Activated T-cell treated with anti-CD3 and anti-CD28 coated beads, Interleukin-2, amount 50 U/mL, for 4 hours (primary cell): ENCODE measurements at regions not wholly inside any gene's neighbourhood (a gene's known extent, or its start where the extent isn't known, plus 50 kb on each side); places are given as distances from the start of the nearest gene placed in this dataset.

Experiments used
- ATAC-seq, 2 donors: fragments of 200-7000 bp; cut with Tn5 transposase; one replicate each; pipeline ENCODE4 v1.10.0; 2021
- DNase-seq: peaks from one replicate; pipeline ENCODE4 v3.0.0-alpha.2; 2020
- H3K27me3 Mint-ChIP-seq: one replicate; pipeline ENCODE4 v1.8.0; 2021; ENCODE audit warnings: low read depth, mixed read lengths
- H3K36me3 Mint-ChIP-seq: one replicate; pipeline ENCODE4 v1.8.0; 2022; ENCODE audit warnings: mixed read lengths; ENCODE audit not compliant: insufficient read depth
- H3K4me1 Mint-ChIP-seq: one replicate; pipeline ENCODE4 v1.8.0; 2021; ENCODE audit warnings: low read depth, mixed read lengths
- H3K4me3 Mint-ChIP-seq: one replicate; pipeline ENCODE4 v1.8.0; 2021; ENCODE audit warnings: mild to moderate bottlenecking, moderate library complexity, mixed read lengths
- H3K9me3 Mint-ChIP-seq: one replicate; pipeline ENCODE4 v1.8.0; 2021; ENCODE audit warnings: mixed read lengths

- no peaks in the 10 kb centered on the region for H3K4me1 Mint-ChIP-seq
- H3K27me3 Mint-ChIP-seq, result no peaks in the 10 kb centered on the region
- H3K9me3 Mint-ChIP-seq, result peaks cover 34% of the 10 kb centered on the region
- DNase-seq (no peak), ATAC-seq (no peak)
- no peak overlapping the region for H3K4me3 Mint-ChIP-seq
- no peaks in the 10 kb centered on the region for H3K36me3 Mint-ChIP-seq
Observed at GRCh38 chr5:15206133-15206532, 293.8 kb upstream of the FBXL7 start.

- Mint-ChIP-seq H3K36me3 (no peaks in the 10 kb centered on the region), H3K4me3 (no peak overlapping the region), H3K27me3 (no peaks in the 10 kb centered on the region), H3K4me1 (no peaks in the 10 kb centered on the region), H3K9me3 (peaks cover 35% of the 10 kb centered on the region)
- no peak for DNase-seq
- no peak for ATAC-seq
Observed at GRCh38 chr5:15203376-15203775, 296.6 kb upstream of the FBXL7 start.

GRCh38 chr5:15191012-15191411 is 309.0 kb upstream of the FBXL7 start:
- Mint-ChIP-seq H3K4me1 (no peaks in the 10 kb centered on the region), H3K36me3 (no peaks in the 10 kb centered on the region), H3K4me3 (no peak overlapping the region), H3K9me3 (peaks cover 24% of the 10 kb centered on the region), H3K27me3 (no peaks in the 10 kb centered on the region)
- ATAC-seq (no peak), DNase-seq (no peak)

- H3K4me1 Mint-ChIP-seq, result no peaks in the 10 kb centered on the region
- peaks cover 19% of the 10 kb centered on the region for H3K9me3 Mint-ChIP-seq
- H3K27me3 Mint-ChIP-seq, result no peaks in the 10 kb centered on the region
- H3K36me3 Mint-ChIP-seq, result no peaks in the 10 kb centered on the region
- ATAC-seq (no peak), DNase-seq (no peak)
- H3K4me3 Mint-ChIP-seq, result no peak overlapping the region
Observed at GRCh38 chr5:15183520-15183919, 311.9 kb upstream of the ANKH start.

- H3K9me3 Mint-ChIP-seq, result peaks cover 40% of the 10 kb centered on the region
- H3K4me1 Mint-ChIP-seq, result no peaks in the 10 kb centered on the region
- no peaks in the 10 kb centered on the region for H3K27me3 Mint-ChIP-seq
- H3K4me3 Mint-ChIP-seq, result no peak overlapping the region
- DNase-seq (no peak), ATAC-seq (no peak)
- H3K36me3 Mint-ChIP-seq, result no peaks in the 10 kb centered on the region
Observed at GRCh38 chr5:15170173-15170572, 298.6 kb upstream of the ANKH start.

- peaks cover 46% of the 10 kb centered on the region for H3K9me3 Mint-ChIP-seq
- H3K36me3 Mint-ChIP-seq, result no peaks in the 10 kb centered on the region
- no peaks in the 10 kb centered on the region for H3K27me3 Mint-ChIP-seq
- ATAC-seq (no peak), DNase-seq (no peak)
- no peak overlapping the region for H3K4me3 Mint-ChIP-seq
- no peaks in the 10 kb centered on the region for H3K4me1 Mint-ChIP-seq
Observed at GRCh38 chr5:15168358-15168757, 296.8 kb upstream of the ANKH start.

GRCh38 chr5:15160091-15160490 is 288.5 kb upstream of the ANKH start:
- ATAC-seq, result no peak
- DNase-seq, result no peak
- Mint-ChIP-seq H3K9me3 (peaks cover 46% of the 10 kb centered on the region), H3K27me3 (no peaks in the 10 kb centered on the region), H3K4me3 (no peak overlapping the region), H3K36me3 (peaks cover 1% of the 10 kb centered on the region), H3K4me1 (no peaks in the 10 kb centered on the region)

- ATAC-seq, result no peak
- H3K9me3 Mint-ChIP-seq, result peaks cover 44% of the 10 kb centered on the region
- no peaks in the 10 kb centered on the region for H3K4me1 Mint-ChIP-seq
- peaks cover 1% of the 10 kb centered on the region for H3K36me3 Mint-ChIP-seq
- no peak overlapping the region for H3K4me3 Mint-ChIP-seq
- DNase-seq, result no peak
- H3K27me3 Mint-ChIP-seq, result no peaks in the 10 kb centered on the region
Observed at GRCh38 chr5:15159606-15160005, 288.0 kb upstream of the ANKH start.

GRCh38 chr5:15142458-15142857 is 270.9 kb upstream of the ANKH start:
- no peak for ATAC-seq
- Mint-ChIP-seq H3K27me3 (peaks cover 2% of the 10 kb centered on the region), H3K9me3 (peaks cover 3% of the 10 kb centered on the region), H3K4me3 (no peak overlapping the region), H3K36me3 (no peaks in the 10 kb centered on the region), H3K4me1 (no peaks in the 10 kb centered on the region)
- no peak for DNase-seq

GRCh38 chr5:15137414-15137813 is 265.8 kb upstream of the ANKH start:
- DNase-seq (no peak), ATAC-seq (no peak)
- Mint-ChIP-seq H3K27me3 (peaks cover 2% of the 10 kb centered on the region), H3K4me1 (no peaks in the 10 kb centered on the region), H3K36me3 (no peaks in the 10 kb centered on the region), H3K9me3 (peaks cover 3% of the 10 kb centered on the region), H3K4me3 (no peak overlapping the region)

GRCh38 chr5:15135661-15136060 is 264.1 kb upstream of the ANKH start:
- Mint-ChIP-seq H3K4me3 (no peak overlapping the region), H3K27me3 (no peaks in the 10 kb centered on the region), H3K9me3 (no peaks in the 10 kb centered on the region), H3K4me1 (no peaks in the 10 kb centered on the region), H3K36me3 (no peaks in the 10 kb centered on the region)
- no peak for ATAC-seq
- DNase-seq, result no peak

GRCh38 chr5:15133456-15133965 is 261.9 kb upstream of the ANKH start:
- DNase-seq (no peak), ATAC-seq (no peak)
- Mint-ChIP-seq H3K36me3 (no peaks in the 10 kb centered on the region), H3K9me3 (peaks cover 11% of the 10 kb centered on the region), H3K4me1 (no peaks in the 10 kb centered on the region), H3K27me3 (no peaks in the 10 kb centered on the region), H3K4me3 (no peak overlapping the region)

- DNase-seq (no peak), ATAC-seq (no peak)
- Mint-ChIP-seq H3K27me3 (no peaks in the 10 kb centered on the region), H3K4me3 (no peak overlapping the region), H3K9me3 (peaks cover 11% of the 10 kb centered on the region), H3K36me3 (no peaks in the 10 kb centered on the region), H3K4me1 (no peaks in the 10 kb centered on the region)
Observed at GRCh38 chr5:15132816-15133405, 261.3 kb upstream of the ANKH start.

GRCh38 chr5:15131909-15132308 is 260.3 kb upstream of the ANKH start:
- Mint-ChIP-seq H3K36me3 (no peaks in the 10 kb centered on the region), H3K9me3 (peaks cover 11% of the 10 kb centered on the region), H3K4me3 (no peak overlapping the region), H3K27me3 (no peaks in the 10 kb centered on the region), H3K4me1 (no peaks in the 10 kb centered on the region)
- DNase-seq (no peak), ATAC-seq (no peak)

GRCh38 chr5:15124871-15125568 is 253.4 kb upstream of the ANKH start:
- DNase-seq (no peak), ATAC-seq (no peak)
- Mint-ChIP-seq H3K4me3 (no peak overlapping the region), H3K36me3 (no peaks in the 10 kb centered on the region), H3K27me3 (no peaks in the 10 kb centered on the region), H3K4me1 (no peaks in the 10 kb centered on the region), H3K9me3 (peaks cover 23% of the 10 kb centered on the region)
